ENCODE measurements at regions not wholly inside any gene's neighbourhood (a gene's known extent, or its start where the extent isn't known, plus 50 kb on each side); places are given as distances from the start of the nearest gene placed in this dataset.
"Not testable (repeated sequence)": the region's sequence is repeated elsewhere in the genome, so short reads cannot be mapped to it uniquely, and the experiment has no call there.

DNA sequence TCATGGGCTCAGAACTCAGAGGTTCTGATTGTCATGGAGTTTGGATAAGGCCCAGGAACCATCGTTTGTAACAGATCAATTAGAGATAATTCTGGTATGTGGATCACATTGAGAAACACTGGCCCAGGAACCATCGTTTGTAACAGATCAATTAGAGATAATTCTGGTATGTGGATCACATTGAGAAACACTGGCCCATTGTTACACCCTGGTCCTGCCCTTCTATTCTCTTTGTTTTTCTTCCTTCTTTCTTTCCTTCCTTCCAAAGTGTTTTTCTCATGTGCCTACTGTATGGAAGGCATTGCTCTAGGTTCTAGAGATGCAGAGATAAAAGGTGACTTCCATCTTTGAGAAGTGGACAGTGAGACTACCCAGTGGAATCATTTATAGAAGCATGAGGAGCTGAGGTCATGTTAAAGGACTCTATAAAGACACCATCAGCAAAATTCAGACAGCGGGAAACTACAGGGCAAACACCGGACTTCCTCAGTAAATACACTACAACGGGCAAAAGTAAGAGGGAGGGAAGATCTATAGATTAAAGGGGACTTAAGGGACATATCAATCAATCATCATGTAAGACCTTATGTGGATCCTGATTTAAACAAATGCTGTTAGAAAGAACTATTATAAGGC is 153.8 kb downstream of the UNC5CL start:
- no peak for DNase-seq (ENCODE audit: low spot score)

DNA sequence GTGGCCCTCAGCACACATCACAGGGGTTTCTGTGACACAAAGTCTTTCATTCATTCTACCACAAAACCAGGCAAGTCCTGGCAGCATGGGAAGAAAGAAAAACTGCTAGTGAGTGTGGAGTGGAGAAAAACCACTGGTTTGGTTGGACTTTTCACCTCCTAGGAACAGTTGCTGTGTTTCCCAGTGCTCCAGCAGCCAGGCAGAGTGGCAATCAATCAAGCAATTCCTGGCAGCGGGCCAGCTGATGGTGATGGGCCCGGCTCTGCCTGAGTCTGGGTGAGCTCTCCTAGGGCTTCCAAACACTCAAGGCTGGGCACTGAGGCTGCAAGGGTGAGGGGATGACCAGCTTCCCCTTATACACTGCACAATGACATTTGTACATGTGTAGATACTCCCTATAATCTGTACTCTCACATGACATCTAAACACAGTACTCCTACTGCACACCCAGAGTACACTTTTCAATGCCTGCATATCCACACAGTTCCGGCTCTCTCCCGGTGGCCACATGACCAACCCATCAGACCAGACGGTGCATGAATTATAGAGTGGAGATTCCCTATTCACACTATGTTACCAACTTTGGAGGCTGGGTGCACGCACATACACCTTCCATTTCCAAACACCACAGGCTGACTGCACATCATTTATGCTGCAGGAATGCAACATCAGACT is 156.6 kb downstream of the UNC5CL start:
- DNase-seq (ENCODE audit: low spot score), result no peak

GRCh38 chr6:40881501-40881900 is 157.5 kb downstream of the UNC5CL start:
- DNase-seq (ENCODE audit: low spot score), result no peak

- DNase-seq (ENCODE audit: low spot score), result no peak
Observed at GRCh38 chr6:40880906-40881305, 158.1 kb downstream of the UNC5CL start.

DNA sequence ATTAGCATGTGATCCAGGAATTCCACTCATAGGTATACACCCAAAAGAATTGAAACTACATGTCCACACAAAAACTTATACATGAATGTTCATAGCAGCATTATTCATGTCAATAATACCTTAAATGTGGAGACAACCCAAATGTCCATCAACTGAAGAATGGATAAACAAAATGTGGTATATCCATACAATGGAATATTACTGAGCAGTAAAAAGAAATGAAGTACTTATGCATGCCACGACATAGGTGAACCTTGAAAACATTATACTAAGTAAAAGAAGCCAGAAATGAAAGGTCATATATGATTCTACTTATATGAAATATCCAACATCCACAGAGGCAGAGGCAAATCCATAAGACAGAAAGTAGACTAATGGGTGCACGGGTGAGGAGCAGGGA is 159.9 kb downstream of the UNC5CL start:
- DNase-seq (ENCODE audit: low spot score), result no peak

DNA sequence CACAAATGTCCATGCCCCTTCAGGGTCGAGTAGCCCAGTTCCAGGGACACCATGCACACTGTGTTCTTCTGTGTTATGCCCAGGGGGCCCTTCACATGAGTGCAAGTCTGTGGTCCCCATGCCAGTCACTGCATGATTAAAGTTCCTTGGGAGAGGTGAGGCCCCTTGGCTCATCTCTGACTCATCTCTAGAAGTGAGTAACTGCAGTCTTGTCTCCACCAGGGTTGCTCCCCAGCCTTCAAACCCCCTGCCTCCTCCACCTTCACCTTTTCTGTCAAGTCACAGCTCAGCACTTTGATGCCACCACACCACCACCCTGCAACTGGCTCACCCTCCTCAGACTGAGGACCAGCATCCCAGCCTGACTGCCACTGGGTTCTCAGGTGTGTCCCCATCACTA is 161.7 kb downstream of the UNC5CL start:
- no peak for DNase-seq (ENCODE audit: low spot score)

DNA sequence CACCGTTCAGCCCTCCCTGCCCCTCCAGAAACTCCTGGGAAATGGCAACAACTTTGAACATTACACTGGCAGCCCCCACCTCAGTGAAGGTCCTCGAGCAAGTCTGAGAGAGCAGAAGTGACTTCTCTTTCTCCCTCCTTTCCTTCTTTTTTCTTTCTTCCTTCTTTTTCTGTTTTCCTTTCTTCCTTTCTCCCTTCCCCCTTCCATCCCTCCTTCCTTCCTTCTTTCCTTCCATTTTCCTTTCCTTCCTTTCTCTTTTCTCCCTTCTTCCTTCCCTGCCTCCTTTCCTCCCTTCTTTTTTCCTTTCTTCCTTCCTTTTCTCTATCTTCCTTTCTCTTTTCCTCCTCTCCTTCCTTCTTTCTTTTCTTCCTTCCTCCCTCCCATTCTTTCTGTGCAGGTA is 162.7 kb downstream of the UNC5CL start:
- DNase-seq (ENCODE audit: low spot score), result no peak

DNA sequence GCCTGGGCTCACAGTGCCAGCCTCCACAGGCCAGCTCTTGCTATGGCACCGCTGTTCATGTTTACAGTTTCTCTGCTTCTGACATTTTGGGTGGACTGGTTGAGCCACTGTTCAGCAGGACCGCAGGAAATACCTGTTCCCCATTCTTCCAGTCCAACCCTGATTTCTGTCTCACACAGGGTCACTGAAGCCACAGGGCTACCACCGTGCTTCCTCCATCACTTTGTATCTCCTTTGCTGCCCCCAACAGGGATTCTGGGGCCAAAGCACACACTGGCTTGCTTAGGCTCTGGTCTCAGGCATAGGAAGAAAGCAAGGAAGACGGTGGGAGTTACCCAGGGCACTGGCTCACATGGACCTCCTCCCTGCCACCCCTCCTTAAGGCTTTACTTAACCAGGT is 164.5 kb downstream of the UNC5CL start:
- no peak for DNase-seq (ENCODE audit: low spot score)

- no peak for DNase-seq (ENCODE audit: low spot score)
Observed at GRCh38 chr6:40871424-40871823, 167.6 kb downstream of the UNC5CL start.

DNA sequence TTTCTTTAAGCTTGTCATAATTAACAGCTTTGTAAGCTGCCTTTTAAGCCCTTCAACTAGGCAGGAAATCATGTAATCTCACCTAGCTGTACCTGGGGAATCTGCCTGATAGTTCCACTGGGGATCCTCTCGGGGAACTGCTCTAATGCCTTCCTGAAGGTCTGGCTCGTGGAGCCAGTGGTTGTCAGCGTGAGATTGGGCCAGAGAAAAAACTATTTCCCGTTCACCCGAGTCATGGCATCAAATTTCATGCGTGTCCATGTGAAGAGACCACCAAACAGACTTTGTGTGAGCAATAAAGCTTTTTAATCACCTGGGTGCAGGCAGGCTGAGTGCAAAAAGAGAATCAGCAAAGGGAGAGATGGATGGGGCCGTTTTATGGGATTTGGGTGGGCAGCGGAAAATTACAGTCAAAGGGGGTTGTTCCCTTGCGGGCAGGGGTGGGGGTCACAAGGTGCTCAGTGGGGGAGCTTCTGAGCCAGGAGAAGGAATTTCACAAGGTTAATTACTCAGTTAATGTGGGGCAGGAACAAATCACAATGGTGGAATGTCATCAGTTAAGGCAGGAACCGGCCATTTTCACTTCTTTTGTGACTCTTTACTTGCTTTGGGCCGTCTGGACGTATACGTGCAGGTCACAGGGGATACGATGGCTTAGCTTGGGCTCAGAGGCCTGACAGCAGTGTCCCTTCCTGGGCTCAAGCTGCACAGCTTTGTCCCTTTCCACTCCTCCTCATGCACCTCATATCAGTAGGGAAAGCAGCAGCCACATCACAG is 170.7 kb downstream of the UNC5CL start:
- DNase-seq (ENCODE audit: low spot score), result not testable (repeated sequence)

GRCh38 chr6:40867527-40867926 is 171.5 kb downstream of the UNC5CL start:
- not testable (repeated sequence) for DNase-seq (ENCODE audit: low spot score)

DNA sequence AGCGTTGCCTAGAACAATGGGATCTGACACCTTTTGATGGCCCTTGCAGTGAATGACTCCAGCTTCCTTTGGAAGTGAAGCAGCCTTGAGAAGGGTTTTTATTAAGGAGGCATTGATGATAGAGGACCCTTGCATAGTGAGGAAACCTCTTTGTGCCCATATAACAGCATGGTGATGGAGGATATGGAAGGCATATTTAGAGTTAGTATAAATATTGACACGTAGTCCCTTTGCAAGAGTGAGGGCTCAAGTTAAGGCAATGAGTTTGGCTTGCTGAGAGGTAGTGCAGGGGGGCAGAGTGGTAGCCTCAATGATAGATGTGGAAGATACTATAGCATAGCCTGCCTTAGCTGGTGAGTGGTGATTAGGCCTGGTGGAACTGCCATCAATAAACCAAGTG is 173.8 kb downstream of the UNC5CL start:
- not testable (repeated sequence) for DNase-seq (ENCODE audit: low spot score)

DNA sequence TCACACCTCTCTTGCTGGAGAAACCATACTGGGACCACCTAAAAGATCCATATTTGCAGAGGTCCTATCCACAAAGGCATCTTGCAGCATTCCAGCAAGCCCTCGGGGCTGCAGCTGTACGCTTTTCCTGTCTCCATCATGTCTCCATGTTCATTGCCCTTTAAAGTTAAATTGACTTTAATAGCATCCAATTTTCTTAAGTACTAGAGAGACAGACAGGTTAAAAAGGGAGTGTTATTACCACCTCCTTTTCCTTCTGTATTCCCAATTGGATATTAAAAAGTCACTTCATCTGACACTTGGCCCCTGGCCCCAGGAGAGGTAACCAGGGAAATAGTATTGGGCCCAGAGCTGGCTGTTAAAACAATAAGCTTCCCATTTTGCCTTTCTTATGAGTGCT is 178.6 kb downstream of the UNC5CL start:
- DNase-seq (ENCODE audit: low spot score), result no peak

- DNase-seq (ENCODE audit: low spot score), result no peak
Observed at GRCh38 chr6:40856271-40856670, 182.8 kb downstream of the UNC5CL start.

DNA sequence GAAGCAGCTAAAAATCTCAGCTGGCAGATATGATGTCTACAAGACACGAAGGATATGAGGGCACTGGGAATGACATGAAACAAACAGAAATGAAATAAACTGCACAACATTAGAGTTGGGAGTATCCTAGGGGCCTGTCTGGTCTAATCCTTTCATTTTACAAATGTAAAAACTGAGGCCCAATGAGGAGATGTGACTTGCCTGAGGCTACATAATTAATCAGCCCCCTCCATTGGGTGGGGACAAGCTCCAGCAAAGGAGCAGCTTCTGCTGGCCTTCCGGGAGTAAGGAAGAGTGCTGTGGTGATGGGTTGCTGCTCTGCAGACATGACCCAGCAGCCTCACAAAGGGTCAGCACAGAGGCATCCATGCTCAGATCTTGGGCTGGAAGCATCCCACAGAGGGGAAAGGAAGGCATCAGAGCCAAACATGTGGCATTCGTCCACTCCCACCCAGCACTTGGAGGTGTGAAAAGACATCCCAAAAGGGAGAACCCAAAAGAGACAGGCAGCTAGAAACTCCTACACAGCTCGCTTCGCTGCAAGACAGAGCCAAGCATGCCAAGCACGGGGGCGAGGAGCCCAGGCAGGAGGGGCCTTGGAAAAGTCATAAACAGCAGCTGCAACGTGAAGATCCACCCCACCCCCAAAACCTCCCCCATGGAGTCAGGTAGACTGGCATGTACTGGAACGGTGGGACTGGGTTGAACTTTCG is 183.7 kb downstream of the UNC5CL start:
- no peak for DNase-seq (ENCODE audit: low spot score)

DNA sequence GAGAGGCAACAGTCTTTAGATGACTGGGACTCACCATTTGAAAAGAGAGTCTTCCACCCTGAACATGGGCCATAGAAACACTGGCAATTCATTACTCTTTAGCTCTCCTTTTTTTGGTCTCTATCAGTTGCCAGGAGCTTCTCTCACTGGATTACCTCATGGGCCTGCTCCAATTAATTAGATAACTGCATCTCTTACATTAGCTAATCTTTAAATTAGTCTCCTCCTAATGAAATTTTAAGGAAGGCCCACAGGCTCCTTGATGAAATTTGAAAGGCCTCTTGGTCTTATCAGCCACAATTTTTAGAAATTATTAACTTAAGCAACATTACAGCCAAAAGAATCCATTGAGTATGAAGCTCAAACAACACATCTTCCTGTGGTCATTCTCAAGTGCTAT is 184.4 kb downstream of the UNC5CL start:
- DNase-seq (ENCODE audit: low spot score), result no peak

DNA sequence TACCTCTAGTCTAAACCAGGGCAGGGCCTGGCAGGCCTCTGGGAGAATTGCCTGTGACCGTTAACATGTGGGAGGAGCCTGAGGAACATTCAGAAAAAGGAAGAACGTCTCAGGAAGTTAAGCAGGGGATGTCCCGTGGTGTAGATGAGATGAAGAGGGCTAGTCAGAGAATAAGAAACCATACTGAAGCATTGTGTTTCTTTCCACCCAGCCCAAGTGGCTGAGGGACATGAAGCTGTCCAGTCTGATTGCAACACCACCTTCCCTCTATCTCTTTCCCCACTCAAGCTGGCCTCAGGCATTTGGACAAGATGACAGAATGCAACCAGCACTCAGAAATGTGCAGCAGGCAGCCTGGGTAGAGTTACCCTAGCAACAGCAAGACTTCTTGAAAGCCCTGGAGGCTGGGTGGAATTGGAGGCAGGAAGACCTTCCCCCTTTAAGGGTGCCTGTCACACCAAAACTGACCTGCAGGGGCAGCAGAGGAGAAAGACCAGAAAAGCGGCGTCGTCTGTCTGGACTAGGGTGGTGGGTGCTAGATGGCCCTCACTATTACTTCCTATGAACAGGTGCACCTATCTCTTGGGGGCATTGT is 186.1 kb downstream of the UNC5CL start:
- peak; percentile 36 for DNase-seq (ENCODE audit: low spot score)

DNA sequence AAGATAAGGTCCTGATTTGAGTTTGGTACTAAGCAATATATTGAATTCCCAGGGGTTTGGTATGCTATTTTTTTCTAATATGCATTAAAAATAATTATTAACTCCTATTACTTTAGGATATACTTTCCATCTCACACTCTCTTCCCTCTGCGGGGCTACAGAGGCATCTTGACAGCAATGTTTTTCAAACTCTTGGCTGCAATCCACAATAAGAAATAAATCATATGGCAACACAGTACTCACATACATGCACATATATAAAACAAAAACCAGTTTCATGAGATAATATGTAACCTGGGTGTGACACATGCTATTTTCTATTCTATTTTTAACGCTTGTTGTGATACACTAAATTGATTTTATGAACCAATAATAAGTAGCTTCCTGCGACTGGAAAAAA is 189.5 kb downstream of the UNC5CL start:
- DNase-seq (ENCODE audit: low spot score), result no peak

GRCh38 chr6:40848868-40849514 is 190.0 kb downstream of the UNC5CL start:
- DNase-seq (ENCODE audit: low spot score), result no peak

DNA sequence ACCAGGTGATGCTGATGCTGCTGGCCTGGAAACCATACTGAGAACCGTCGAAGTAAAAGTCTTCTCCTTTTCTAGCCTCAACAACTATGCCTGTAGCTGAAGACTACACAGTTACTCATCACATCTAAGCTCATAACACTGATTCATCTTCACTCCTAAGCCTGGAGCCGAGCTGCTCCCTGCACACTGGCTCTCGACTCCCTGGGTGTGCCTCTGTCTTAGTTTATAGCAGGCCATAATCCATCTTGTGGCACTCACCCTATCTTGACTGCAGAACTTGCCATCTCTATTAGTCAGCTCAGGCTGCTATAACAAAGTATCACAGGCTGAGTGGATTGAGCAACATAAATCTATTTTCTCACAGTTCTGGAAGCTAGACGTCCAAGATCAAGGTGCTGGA is 191.0 kb downstream of the UNC5CL start:
- no peak for DNase-seq (ENCODE audit: low spot score)

DNA sequence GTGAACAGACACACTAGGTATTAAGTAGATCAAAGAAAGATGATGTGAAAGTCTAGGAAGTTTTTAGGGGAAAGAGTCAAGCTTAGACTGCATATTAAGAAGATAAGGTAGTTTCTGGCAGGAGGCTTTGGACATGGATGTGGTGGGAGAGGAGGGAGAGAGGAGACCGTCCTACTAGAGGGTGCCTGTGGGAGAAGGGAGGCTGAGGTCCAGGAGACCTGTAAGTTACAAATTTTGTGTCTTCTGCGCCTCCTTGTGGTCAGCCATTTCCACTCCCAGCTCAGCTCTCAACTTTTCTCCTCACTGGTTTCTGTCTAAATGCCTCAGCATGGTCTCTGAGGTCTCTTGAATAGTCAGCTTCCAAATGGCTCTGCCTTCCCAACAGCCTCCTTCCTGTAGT is 193.5 kb downstream of the UNC5CL start:
- peak; percentile 30 for DNase-seq (ENCODE audit: low spot score)

DNA sequence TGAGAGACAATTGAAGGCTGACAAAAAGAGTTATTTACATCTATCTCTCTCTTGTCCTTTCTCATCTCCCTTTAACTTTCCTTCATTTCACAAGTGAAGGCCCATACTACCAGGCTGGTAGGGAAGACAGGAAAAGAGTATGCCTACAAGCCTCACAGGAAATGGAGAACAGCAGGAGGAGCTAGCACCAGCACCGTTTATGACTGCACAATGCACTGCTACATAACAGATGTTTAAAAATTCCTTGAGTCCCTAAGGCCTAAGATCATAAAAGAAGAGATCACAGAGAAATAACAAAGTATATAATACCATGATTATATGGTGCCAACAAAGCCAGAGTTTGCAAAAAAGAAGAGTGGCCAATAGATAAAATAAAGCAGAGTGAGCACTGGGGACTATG is 194.8 kb downstream of the UNC5CL start:
- no peak for DNase-seq (ENCODE audit: low spot score)

Data from HuH-7 (cell line).